ENCODE measurements at regions not wholly inside any gene's neighbourhood (a gene's known extent, or its start where the extent isn't known, plus 50 kb on each side); places are given as distances from the start of the nearest gene placed in this dataset.

DNA sequence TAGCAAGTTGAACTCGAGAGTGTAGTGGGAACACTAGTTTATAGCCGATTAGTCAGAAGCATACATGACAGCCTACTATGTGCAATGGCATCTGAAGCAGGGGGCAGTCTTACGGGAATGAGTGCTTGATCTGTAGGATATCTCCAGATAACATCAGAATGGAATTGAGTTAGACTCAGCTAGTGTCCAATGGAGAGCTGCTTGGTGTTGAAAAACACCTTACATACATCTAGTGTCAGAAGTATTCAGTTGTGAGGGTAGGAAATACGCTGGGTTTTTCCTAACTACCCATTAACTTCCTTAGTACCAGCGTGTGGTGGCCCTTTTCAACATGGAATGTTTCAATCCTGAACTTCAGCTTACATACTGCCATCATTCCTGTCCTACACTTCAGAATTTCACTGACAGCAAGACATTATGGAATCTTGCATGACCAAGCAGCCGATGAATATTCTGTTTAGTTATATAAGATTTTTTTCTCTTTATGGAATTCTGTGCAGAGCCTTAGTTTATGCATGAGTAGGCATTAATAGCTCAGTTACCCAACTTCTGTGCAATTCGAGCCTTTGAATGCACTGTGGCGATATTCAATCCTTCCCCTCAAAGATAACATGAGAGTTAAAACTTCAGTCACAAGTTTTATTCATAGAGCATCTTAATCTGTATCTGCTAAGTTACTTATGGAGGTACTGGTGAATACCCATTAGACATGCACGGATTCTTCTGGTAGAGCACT is 218.6 kb upstream of the MOCS1 start:
- H3K27me3 ChIP-seq = no peaks in the 10 kb centered on the region
- no peak for TF ChIP-seq CTCF (IDR thresholded peaks at IDR 0.05)
- DNase-seq = no peak
- H3K27ac ChIP-seq = no peak overlapping the region
- H3K9me3 ChIP-seq = no peaks in the 10 kb centered on the region
- intact Hi-C loops (cut with DNase I; ENCODE audit: low total_unique reads) = no loop called here
- no peak overlapping the region for H3K4me3 ChIP-seq
- no peaks in the 10 kb centered on the region for H3K4me1 ChIP-seq
- no peaks in the 10 kb centered on the region for H3K36me3 ChIP-seq

DNA sequence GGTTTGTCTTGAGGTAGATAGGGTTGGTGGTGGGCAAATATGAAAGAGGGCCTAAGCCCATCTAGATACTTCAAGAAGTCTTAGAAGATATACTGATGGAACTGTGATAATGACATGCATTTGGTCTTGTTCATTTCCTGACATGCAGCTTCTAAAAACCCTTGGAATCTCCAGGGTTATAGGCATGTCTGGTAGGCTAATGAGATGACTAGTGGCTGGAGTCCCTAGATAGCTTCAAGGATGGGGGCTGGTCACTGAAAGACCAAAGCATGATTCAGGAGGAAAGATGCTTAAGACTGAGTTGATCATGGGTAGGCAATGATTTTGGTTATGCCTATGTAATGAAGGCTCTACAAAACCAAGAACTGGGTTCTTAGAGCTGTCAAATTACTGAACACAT is 217.9 kb upstream of the MOCS1 start:
- no peak overlapping the region for H3K27ac ChIP-seq
- TF ChIP-seq CTCF (IDR thresholded peaks at IDR 0.05) = no peak
- no peaks in the 10 kb centered on the region for H3K4me1 ChIP-seq
- no peak for DNase-seq
- no peaks in the 10 kb centered on the region for H3K9me3 ChIP-seq
- H3K27me3 ChIP-seq = no peaks in the 10 kb centered on the region
- H3K4me3 ChIP-seq = no peak overlapping the region
- intact Hi-C loops (cut with DNase I; ENCODE audit: low total_unique reads) = no loop called here
- H3K36me3 ChIP-seq = no peaks in the 10 kb centered on the region

GRCh38 chr6:40148882-40149573 is 214.8 kb upstream of the MOCS1 start:
- no peak overlapping the region for H3K27ac ChIP-seq
- DNase-seq = no peak
- TF ChIP-seq CTCF (IDR thresholded peaks at IDR 0.05) = no peak
- intact Hi-C loops (cut with DNase I; ENCODE audit: low total_unique reads) = no loop called here
- peaks cover 0 to 4% of the 10 kb centered on the region in 2 donors for H3K27me3 ChIP-seq
- H3K4me1 ChIP-seq = no peaks in the 10 kb centered on the region
- no peaks in the 10 kb centered on the region for H3K9me3 ChIP-seq
- H3K4me3 ChIP-seq = no peak overlapping the region
- H3K36me3 ChIP-seq = no peaks in the 10 kb centered on the region

DNA sequence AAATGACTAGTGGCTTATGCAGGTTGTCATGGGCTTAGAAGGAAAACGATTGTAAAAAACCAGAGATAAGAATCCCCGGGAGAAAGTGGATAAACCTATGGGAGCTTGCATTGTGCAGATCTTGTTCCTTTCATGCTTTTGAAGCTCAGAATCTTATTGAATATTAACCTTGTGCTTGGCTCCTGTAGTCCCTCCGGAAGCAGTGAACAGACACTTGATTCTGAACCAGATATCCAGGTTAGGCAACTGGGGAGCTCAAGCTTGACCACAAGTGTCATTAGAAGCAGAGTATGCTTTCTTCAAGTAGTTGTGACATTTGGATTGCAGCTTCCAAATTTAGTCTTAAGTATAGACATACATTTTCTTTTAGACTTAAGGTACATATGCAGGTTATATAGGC is 212.6 kb upstream of the MOCS1 start:
- Histone ChIP-seq H3K4me1 (no peaks in the 10 kb centered on the region), H3K27me3 (peaks cover 0 to 4% of the 10 kb centered on the region in 2 donors), H3K36me3 (no peaks in the 10 kb centered on the region), H3K9me3 (no peaks in the 10 kb centered on the region), H3K27ac (no peak overlapping the region), H3K4me3 (no peak overlapping the region)
- no peak for TF ChIP-seq CTCF (IDR thresholded peaks at IDR 0.05)
- intact Hi-C loops (cut with DNase I; ENCODE audit: low total_unique reads) = no loop called here
- no peak for DNase-seq

GRCh38 chr6:40139447-40139846 is 205.2 kb upstream of the MOCS1 start:
- no peaks in the 10 kb centered on the region for H3K9me3 ChIP-seq
- H3K27ac ChIP-seq = no peak overlapping the region
- peaks cover 0 to 7% of the 10 kb centered on the region in 2 donors for H3K27me3 ChIP-seq
- no peak overlapping the region for H3K4me3 ChIP-seq
- H3K36me3 ChIP-seq = no peaks in the 10 kb centered on the region
- intact Hi-C loops (cut with DNase I; ENCODE audit: low total_unique reads) = no loop called here
- H3K4me1 ChIP-seq = no peaks in the 10 kb centered on the region
- TF ChIP-seq CTCF (IDR thresholded peaks at IDR 0.05) = no peak
- DNase-seq = no peak

Data from tibial artery (tissue), 4 donors.